HCT116 (cell line): ENCODE measurements at regions not wholly inside any gene's neighbourhood (a gene's known extent, or its start where the extent isn't known, plus 50 kb on each side); places are given as distances from the start of the nearest gene placed in this dataset.

Experiments
- ATAC-seq: fragments of 200-7000 bp; cut with Tn5 transposase; 2 replicates; pipeline ENCODE4 v1.9.1; 2020; ENCODE audit warnings: mild to moderate bottlenecking, moderate library complexity
- BruUV-seq: library from RNA; stranded (reverse); fragments of 400-500 nt; replicated peaks from 2 replicates; lab custom pipeline; 2021; lab: Mats Ljungman, UMichigan
- CTCF ChIA-PET: fragments of 300-600 bp; sonication (Branson Sonifier 250); formaldehyde crosslinking; loops from one replicate; lab custom pipeline; 2021; ENCODE audit warnings: antibody characterized with exemption; lab: Charles Lee
- POLR2A ChIA-PET: fragments of 300-600, 350-600 bp; sonication (Branson Sonifier 250); formaldehyde crosslinking; loops from one replicate; lab custom pipeline; 2021; ENCODE audit warnings: antibody characterized with exemption; lab: Charles Lee
- RAD21 ChIA-PET, 2 experiments: fragments of 300-600 bp; sonication (Branson Sonifier 250); formaldehyde crosslinking; loops; one replicate each; lab custom pipeline; 2023; ENCODE audit warnings: low total read pairs in 2 of 2; ENCODE audit not compliant: uncharacterized antibody in 2 of 2, unreplicated experiment in 2 of 2, low non-redundant PET in 1 of 2; lab: Charles Lee
- DNase-seq: peaks from one replicate; pipeline ENCODE4 v3.0.0-alpha.2; 2010; ENCODE audit warnings: low read depth, low spot score
- H2AFZ ChIP-seq: fragments of 200-600 bp; shearing (Covaris generic), sonication (generic); 2 replicates; pipeline ENCODE4 v1.6.1; 2017; ENCODE audit warnings: low read depth, mixed run types, mixed read lengths, antibody characterized with exemption, low read length; ENCODE audit not compliant: poor library complexity, severe bottlenecking
- H3K27ac ChIP-seq: 2 replicates; pipeline ENCODE4 v1.5.1; 2012; ENCODE audit warnings: low read depth, low read length
- H3K27me3 ChIP-seq: fragments of 200-600 bp; sonication (generic); 2 replicates; pipeline ENCODE4 v1.6.1; 2016; ENCODE audit warnings: mixed run types, low read length, mixed read lengths; ENCODE audit not compliant: insufficient read depth
- H3K36me3 ChIP-seq, 2 experiments: fragments of 200-500 bp in 1 of 2; fragments of 200-600 bp in 1 of 2; sonication (Bioruptor generic) in 1 of 2; sonication (generic) in 1 of 2; 2 replicates each; pipeline versions ENCODE4 v1.5.1 to v1.6.1; 2014 to 2016; ENCODE audit warnings: low read length in 2 of 2, inconsistent platforms in 1 of 2, mixed read lengths in 1 of 2, mixed run types in 1 of 2; ENCODE audit not compliant: insufficient read depth in 2 of 2, control insufficient read depth in 1 of 2
- H3K4me1 ChIP-seq, 2 experiments: fragments of 200-600 bp in 1 of 2; sonication (generic) in 1 of 2; 2 replicates each; pipeline versions ENCODE4 v1.5.1 to v1.6.1; 2012 to 2017; ENCODE audit warnings: low read length in 2 of 2, inconsistent platforms in 1 of 2, mild to moderate bottlenecking in 1 of 2, mixed read lengths in 1 of 2, mixed run types in 1 of 2, moderate library complexity in 1 of 2; ENCODE audit not compliant: insufficient read depth in 2 of 2, control insufficient read depth in 1 of 2
- H3K4me2 ChIP-seq: fragments of 200-600 bp; sonication (generic); 2 replicates; pipeline ENCODE4 v1.6.1; 2017; ENCODE audit warnings: mixed run types, low read length, mixed read lengths
- H3K4me3 ChIP-seq, 2 experiments: fragments of 200-600 bp in 1 of 2; sonication (generic) in 1 of 2; replicated peaks in 1 of 2; 2 replicates each; pipeline ENCODE4 v1.5.1; 2011 to 2016; ENCODE audit warnings: low read length in 2 of 2, control low read depth in 1 of 2, low read depth in 1 of 2, mild to moderate bottlenecking in 1 of 2, mixed read lengths in 1 of 2, mixed run types in 1 of 2
- H3K79me2 ChIP-seq: fragments of 200-600 bp; sonication (generic); 2 replicates; pipeline ENCODE4 v1.6.1; 2017; ENCODE audit warnings: mild to moderate bottlenecking, mixed run types, low read length, moderate library complexity, mixed read lengths; ENCODE audit not compliant: insufficient read depth
- H3K9ac ChIP-seq: fragments of 200-600 bp; sonication (generic); 2 replicates; pipeline ENCODE4 v1.6.1; 2016; ENCODE audit warnings: low read length, mixed read lengths
- H3K9me2 ChIP-seq: fragments of 200-600 bp; sonication (generic), shearing (Covaris generic); 2 replicates; pipeline ENCODE4 v1.6.1; 2017; ENCODE audit warnings: mixed run types, mild to moderate bottlenecking, moderate library complexity; ENCODE audit not compliant: insufficient read depth
- H3K9me3 ChIP-seq, 2 experiments: fragments of 200-500 bp in 1 of 2; fragments of 200-600 bp in 1 of 2; sonication (Bioruptor generic) in 1 of 2; sonication (generic) in 1 of 2; 2 replicates each; pipeline ENCODE4 v1.6.1; 2014 to 2017; ENCODE audit warnings: low read length in 2 of 2, mixed read lengths in 2 of 2, inconsistent platforms in 1 of 2, low read depth in 1 of 2, mild to moderate bottlenecking in 1 of 2, mixed run types in 1 of 2, moderate library complexity in 1 of 2; ENCODE audit not compliant: control insufficient read depth in 1 of 2, insufficient read depth in 1 of 2
- H4K20me1 ChIP-seq: fragments of 200-600 bp; sonication (generic), shearing (Covaris generic); 2 replicates; pipeline ENCODE4 v1.6.1; 2017; ENCODE audit warnings: mixed run types, mild to moderate bottlenecking, moderate library complexity; ENCODE audit not compliant: insufficient read depth
- CBX3 ChIP-seq: IDR thresholded peaks from 2 replicates; pipeline ENCODE4 v1.6.1; 2012; ENCODE audit warnings: low read depth
- EZH2 ChIP-seq: fragments of 200-600 bp; sonication (generic); IDR thresholded peaks from 2 replicates; pipeline ENCODE4 v1.6.1; 2017; ENCODE audit warnings: antibody characterized with exemption, mixed run types
- SRF ChIP-seq: IDR thresholded peaks from 2 replicates; pipeline ENCODE4 v1.6.1; 2012; ENCODE audit warnings: low read depth
- ZBTB33 ChIP-seq: IDR thresholded peaks from 2 replicates; pipeline ENCODE4 v1.6.1; 2011; ENCODE audit warnings: mild to moderate bottlenecking, low read length, moderate library complexity; ENCODE audit not compliant: insufficient replicate concordance; ENCODE audit errors: extremely low read depth
- intact Hi-C: fragments of 100-400 bp; cut with micrococcal nuclease; formaldehyde crosslinking; loops from 2 replicates; pipeline ENCODE4 v1.10.0; 2022
- TF ChIP-seq, protein P1 (sequence below): IDR thresholded peaks from 2 replicates; pipeline ENCODE4 v1.6.1; 2012; ENCODE audit warnings: low read depth

GRCh38 chr7:113321201-113321600 is 202.8 kb upstream of the SMIM30 start:
- CTCF ChIA-PET: no interaction called here
- no peak overlapping the region for H2AFZ ChIP-seq
- no peak for ATAC-seq

More at GRCh38 chr7:113321201-113321600, 202.8 kb upstream of the SMIM30 start:
- Histone ChIP-seq H3K27me3 (no peaks in the 10 kb centered on the region), H4K20me1 (no peaks in the 10 kb centered on the region), H3K4me2 (no peak overlapping the region), H3K9me2 (no peaks in the 10 kb centered on the region), H3K4me3 (no peak overlapping the region), H3K79me2 (no peaks in the 10 kb centered on the region), H3K27ac (no peak overlapping the region), H3K4me1 (peaks cover 0 to 4% of the 10 kb centered on the region in 2 experiments; a peak in 1 of 4 replicates), H3K36me3 (no peaks in the 10 kb centered on the region), H3K9ac (no peak overlapping the region), H3K9me3 (no peaks in the 10 kb centered on the region)
- intact Hi-C loops: no loop called here
- TF ChIP-seq SRF (peak; percentile 77), ZBTB33 (no peak), CBX3 (no peak), EZH2 (no peak)
- TF ChIP-seq, protein P1, sequence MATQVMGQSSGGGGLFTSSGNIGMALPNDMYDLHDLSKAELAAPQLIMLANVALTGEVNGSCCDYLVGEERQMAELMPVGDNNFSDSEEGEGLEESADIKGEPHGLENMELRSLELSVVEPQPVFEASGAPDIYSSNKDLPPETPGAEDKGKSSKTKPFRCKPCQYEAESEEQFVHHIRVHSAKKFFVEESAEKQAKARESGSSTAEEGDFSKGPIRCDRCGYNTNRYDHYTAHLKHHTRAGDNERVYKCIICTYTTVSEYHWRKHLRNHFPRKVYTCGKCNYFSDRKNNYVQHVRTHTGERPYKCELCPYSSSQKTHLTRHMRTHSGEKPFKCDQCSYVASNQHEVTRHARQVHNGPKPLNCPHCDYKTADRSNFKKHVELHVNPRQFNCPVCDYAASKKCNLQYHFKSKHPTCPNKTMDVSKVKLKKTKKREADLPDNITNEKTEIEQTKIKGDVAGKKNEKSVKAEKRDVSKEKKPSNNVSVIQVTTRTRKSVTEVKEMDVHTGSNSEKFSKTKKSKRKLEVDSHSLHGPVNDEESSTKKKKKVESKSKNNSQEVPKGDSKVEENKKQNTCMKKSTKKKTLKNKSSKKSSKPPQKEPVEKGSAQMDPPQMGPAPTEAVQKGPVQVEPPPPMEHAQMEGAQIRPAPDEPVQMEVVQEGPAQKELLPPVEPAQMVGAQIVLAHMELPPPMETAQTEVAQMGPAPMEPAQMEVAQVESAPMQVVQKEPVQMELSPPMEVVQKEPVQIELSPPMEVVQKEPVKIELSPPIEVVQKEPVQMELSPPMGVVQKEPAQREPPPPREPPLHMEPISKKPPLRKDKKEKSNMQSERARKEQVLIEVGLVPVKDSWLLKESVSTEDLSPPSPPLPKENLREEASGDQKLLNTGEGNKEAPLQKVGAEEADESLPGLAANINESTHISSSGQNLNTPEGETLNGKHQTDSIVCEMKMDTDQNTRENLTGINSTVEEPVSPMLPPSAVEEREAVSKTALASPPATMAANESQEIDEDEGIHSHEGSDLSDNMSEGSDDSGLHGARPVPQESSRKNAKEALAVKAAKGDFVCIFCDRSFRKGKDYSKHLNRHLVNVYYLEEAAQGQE: no peak
- DNase-seq: no peak
- ChIA-PET POLR2A (no interaction called here), RAD21 (no interaction called here)
- no TSS peak for BruUV-seq
